GM18505 (cell line): ENCODE measurements at regions not wholly inside any gene's neighbourhood (a gene's known extent, or its start where the extent isn't known, plus 50 kb on each side); places are given as distances from the start of the nearest gene placed in this dataset.

Experiments
- ATAC-seq: cut with Tn5 transposase; IDR thresholded peaks from one replicate; pipeline ENCODE4 v1.9.1; 2021; ENCODE audit not compliant: unreplicated experiment
- POLR2A ChIP-seq: IDR thresholded peaks from 4 replicates; pipeline ENCODE4 v1.6.1; 2011; ENCODE audit warnings: borderline replicate concordance; ENCODE audit not compliant: insufficient read depth, insufficient read length; ENCODE audit errors: extremely low read depth

GRCh38 chr21:43354026-43354420, 72.9 kb downstream of the SIK1 start:
- TF ChIP-seq POLR2A, result peak; percentile 82
- no peak for ATAC-seq

GRCh38 chr21:43353282-43354025, 73.5 kb downstream of the SIK1 start:
- no peak for ATAC-seq
- TF ChIP-seq POLR2A, result no peak

GRCh38 chr21:43352568-43353281, 74.2 kb downstream of the SIK1 start:
- TF ChIP-seq POLR2A, result peak; percentile 83
- no peak for ATAC-seq

GRCh38 chr21:43352154-43352537, 74.8 kb downstream of the SIK1 start:
- ATAC-seq, result no peak
- no peak for TF ChIP-seq POLR2A

GRCh38 chr21:43351501-43352153, 75.3 kb downstream of the SIK1 start:
- no peak for ATAC-seq

GRCh38 chr21:43349644-43350043, 77.3 kb downstream of the SIK1 start:
- no peak for ATAC-seq
- no peak for TF ChIP-seq POLR2A

More at GRCh38 chr21:43351501-43352153, 75.3 kb downstream of the SIK1 start:
- TF ChIP-seq POLR2A, result no peak

GRCh38 chr21:43348801-43349261, 78.1 kb downstream of the SIK1 start:
- ATAC-seq, result no peak
- no peak for TF ChIP-seq POLR2A

- TF ChIP-seq POLR2A, result no peak
- ATAC-seq, result no peak
These were observed 78.7 kb downstream of the SIK1 start for GRCh38 chr21:43348170-43348766.

GRCh38 chr21:43347461-43348169, 79.3 kb downstream of the SIK1 start:
- no peak for ATAC-seq
- TF ChIP-seq POLR2A, result no peak

GRCh38 chr21:43346551-43346950, 80.4 kb downstream of the SIK1 start:
- no peak for ATAC-seq
- no peak for TF ChIP-seq POLR2A

- ATAC-seq, result no peak
- TF ChIP-seq POLR2A, result no peak
These were observed 81.1 kb downstream of the SIK1 start for GRCh38 chr21:43345746-43346409.

GRCh38 chr21:43345046-43345745, 81.7 kb downstream of the SIK1 start:
- no peak for ATAC-seq
- no peak for TF ChIP-seq POLR2A
